ENCODE measurements at regions not wholly inside any gene's neighbourhood (a gene's known extent, or its start where the extent isn't known, plus 50 kb on each side); places are given as distances from the start of the nearest gene placed in this dataset.

DNA sequence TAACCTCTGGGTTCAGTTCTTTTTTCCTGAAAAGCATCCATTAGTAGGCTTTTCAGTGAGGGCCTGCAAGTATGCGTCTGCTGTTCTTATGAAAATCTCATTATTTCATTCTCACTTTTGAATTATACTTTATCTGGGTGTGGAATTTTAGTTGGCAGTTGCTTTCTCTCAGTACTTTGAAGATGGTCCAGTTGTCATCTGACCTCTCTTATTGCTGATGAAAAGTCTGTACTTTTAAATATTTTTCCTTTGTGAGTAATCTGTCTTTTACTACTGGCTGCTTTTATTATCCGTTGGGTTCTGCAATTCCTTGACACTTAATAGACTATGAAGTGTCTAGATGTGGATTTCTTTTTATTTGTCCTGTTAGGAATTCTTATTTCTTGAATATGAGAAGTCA is 307.8 kb downstream of the CYP26B1 start:
- TF ChIP-seq, protein P1, sequence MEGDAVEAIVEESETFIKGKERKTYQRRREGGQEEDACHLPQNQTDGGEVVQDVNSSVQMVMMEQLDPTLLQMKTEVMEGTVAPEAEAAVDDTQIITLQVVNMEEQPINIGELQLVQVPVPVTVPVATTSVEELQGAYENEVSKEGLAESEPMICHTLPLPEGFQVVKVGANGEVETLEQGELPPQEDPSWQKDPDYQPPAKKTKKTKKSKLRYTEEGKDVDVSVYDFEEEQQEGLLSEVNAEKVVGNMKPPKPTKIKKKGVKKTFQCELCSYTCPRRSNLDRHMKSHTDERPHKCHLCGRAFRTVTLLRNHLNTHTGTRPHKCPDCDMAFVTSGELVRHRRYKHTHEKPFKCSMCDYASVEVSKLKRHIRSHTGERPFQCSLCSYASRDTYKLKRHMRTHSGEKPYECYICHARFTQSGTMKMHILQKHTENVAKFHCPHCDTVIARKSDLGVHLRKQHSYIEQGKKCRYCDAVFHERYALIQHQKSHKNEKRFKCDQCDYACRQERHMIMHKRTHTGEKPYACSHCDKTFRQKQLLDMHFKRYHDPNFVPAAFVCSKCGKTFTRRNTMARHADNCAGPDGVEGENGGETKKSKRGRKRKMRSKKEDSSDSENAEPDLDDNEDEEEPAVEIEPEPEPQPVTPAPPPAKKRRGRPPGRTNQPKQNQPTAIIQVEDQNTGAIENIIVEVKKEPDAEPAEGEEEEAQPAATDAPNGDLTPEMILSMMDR (IDR thresholded peaks at IDR 0.05; ENCODE audit: low read length), result no peak
- TF ChIP-seq EZH2 (optimal IDR thresholded peaks at IDR 0.05; ENCODE audit: low read depth, low read length) (no peak), EZH2phosphoT487 (IDR thresholded peaks at IDR 0.05; ENCODE audit: low read length) (no peak)

All from MM.1S (cell line).